VCaP (cell line): ENCODE measurements at regions not wholly inside any gene's neighbourhood (a gene's known extent, or its start where the extent isn't known, plus 50 kb on each side); places are given as distances from the start of the nearest gene placed in this dataset.
"Not testable (repeated sequence)": the region's sequence is repeated elsewhere in the genome, so short reads cannot be mapped to it uniquely, and the experiment has no call there.

Experiments
- H3K27ac ChIP-seq: fragments of 450-650 bp; 2 replicates; pipeline ENCODE4 v1.5.1; 2017
- CTCF ChIP-seq: fragments of 450-650 bp; conservative IDR thresholded peaks from 2 replicates; pipeline ENCODE4 v1.5.1; 2017; ENCODE audit warnings: mild to moderate bottlenecking, moderate library complexity

- no peak for TF ChIP-seq CTCF
- no peak overlapping the region for H3K27ac ChIP-seq
Observed at GRCh38 chr12:108424026-108424425, 84.9 kb upstream of the CMKLR1 start.

- no peak for TF ChIP-seq CTCF
Observed at GRCh38 chr12:108423486-108423885, 84.4 kb upstream of the CMKLR1 start.

GRCh38 chr12:108421082-108421481, 82.0 kb upstream of the CMKLR1 start:
- not testable (repeated sequence) for H3K27ac ChIP-seq

More at GRCh38 chr12:108423486-108423885, 84.4 kb upstream of the CMKLR1 start:
- H3K27ac ChIP-seq, result no peak overlapping the region

- not testable (repeated sequence) for H3K27ac ChIP-seq
Observed at GRCh38 chr12:108420421-108420820, 81.3 kb upstream of the CMKLR1 start.

GRCh38 chr12:108419949-108420348, 80.8 kb upstream of the CMKLR1 start:
- TF ChIP-seq CTCF, result no peak
- H3K27ac ChIP-seq, result no peak overlapping the region

- no peak for TF ChIP-seq CTCF
- H3K27ac ChIP-seq, result no peak overlapping the region
Observed at GRCh38 chr12:108418164-108418890, 79.2 kb upstream of the CMKLR1 start.

- no peak overlapping the region for H3K27ac ChIP-seq
- TF ChIP-seq CTCF, result no peak
Observed at GRCh38 chr12:108414021-108414420, 74.9 kb upstream of the CMKLR1 start.

- no peak for TF ChIP-seq CTCF
Observed at GRCh38 chr12:108410689-108411088, 71.6 kb upstream of the CMKLR1 start.

GRCh38 chr12:108409481-108409880, 70.4 kb upstream of the CMKLR1 start:
- no peak overlapping the region for H3K27ac ChIP-seq
- no peak for TF ChIP-seq CTCF

More at GRCh38 chr12:108410689-108411088, 71.6 kb upstream of the CMKLR1 start:
- H3K27ac ChIP-seq, result no peak overlapping the region
